Prostate gland (tissue), 1 donor: ENCODE measurements at regions not wholly inside any gene's neighbourhood (a gene's known extent, or its start where the extent isn't known, plus 50 kb on each side); places are given as distances from the start of the nearest gene placed in this dataset.

Source experiments
- POLR2A ChIP-seq: fragments of 450-650 bp; IDR thresholded peaks from one replicate; pipeline ENCODE4 v1.6.1; 2016; ENCODE audit warnings: antibody characterized with exemption, mild to moderate bottlenecking
- POLR2AphosphoS5 ChIP-seq: sonication (generic); formaldehyde crosslinking; IDR thresholded peaks from one replicate; pipeline ENCODE4 v1.6.1; 2017; ENCODE audit warnings: antibody characterized with exemption

GRCh38 chr7:17617380-17617779, 318.9 kb downstream of the AHR start:
- TF ChIP-seq POLR2AphosphoS5 = no peak
- TF ChIP-seq POLR2A = no peak
